GM21529 (cell line): ENCODE measurements at regions not wholly inside any gene's neighbourhood (a gene's known extent, or its start where the extent isn't known, plus 50 kb on each side); places are given as distances from the start of the nearest gene placed in this dataset.
"Not testable (repeated sequence)": the region's sequence is repeated elsewhere in the genome, so short reads cannot be mapped to it uniquely, and the experiment has no call there.

Experiments
- ATAC-seq: cut with Tn5 transposase; IDR thresholded peaks from one replicate; pipeline ENCODE4 v1.9.1; 2021; ENCODE audit not compliant: unreplicated experiment

DNA sequence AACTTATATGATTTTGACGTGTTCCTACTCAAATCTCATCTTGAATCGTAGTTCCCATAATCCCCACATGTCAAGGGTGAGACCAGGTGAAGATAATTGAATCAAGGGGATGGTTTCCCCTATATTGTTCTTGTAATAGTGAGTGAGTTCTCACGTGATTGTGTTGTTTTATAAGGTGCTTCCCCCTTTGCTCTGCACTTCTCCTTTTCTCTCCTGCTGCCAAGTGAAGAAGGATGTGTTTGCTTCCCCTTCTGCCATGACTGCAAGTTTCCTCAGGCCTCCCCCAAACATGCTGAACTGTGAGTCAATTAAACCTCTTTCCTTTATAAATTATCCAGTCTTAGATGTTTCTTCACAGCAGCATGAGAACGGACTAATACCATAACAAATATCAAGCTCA lies 83.2 kb downstream of the MANEA start:
- no peak for ATAC-seq

DNA sequence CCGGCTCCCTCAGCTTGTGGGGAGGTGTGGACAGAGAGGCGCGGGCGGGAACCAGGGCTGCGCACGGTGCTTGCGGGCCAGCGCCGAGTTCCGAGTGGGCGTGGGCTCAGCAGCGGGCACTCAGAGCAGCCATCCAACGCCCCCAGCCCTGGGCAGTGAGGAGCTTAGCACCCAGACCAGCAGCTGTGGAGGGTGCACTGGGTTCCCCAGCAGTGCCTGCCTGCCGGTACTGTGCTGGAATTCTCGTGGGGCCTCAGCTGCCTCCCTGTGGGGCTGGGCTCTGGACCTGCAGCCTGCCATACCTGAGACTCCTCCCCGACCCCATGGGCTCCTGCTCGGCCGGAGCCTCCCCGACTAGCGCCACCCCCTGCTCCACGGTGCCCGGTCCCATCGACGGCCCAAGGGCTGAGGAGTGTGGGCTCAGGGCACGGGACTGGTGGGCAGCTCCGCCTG lies 92.7 kb downstream of the MANEA start:
- ATAC-seq: no peak

DNA sequence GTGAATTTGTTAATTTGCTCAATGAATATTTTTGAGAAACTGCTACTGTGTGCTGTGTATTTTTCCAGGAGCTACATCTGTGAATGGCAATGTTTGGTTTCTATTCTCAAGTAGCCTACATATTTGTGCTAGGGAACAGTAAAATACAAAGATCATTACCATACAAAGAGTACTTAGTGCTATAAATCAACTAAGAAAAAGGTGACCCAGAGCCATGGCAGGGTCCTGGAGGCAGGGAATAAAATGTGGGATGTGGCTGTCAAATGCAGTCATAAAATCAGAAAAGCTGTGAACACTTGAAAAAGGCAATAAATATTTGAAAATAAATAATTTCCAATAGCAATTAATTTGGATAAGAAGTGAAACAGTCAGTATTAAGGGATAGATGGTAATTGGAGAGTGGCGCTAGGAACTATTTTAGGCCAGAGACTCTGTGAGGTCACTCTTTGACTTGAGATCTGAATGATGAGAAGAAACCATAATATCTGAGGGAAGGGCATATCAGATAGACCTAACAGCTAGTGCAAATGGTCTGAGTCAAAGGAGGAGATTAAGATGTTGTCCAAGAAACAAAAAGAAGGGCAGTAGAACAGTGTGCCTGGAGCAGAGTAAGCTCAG lies 98.8 kb downstream of the MANEA start:
- no peak for ATAC-seq

DNA sequence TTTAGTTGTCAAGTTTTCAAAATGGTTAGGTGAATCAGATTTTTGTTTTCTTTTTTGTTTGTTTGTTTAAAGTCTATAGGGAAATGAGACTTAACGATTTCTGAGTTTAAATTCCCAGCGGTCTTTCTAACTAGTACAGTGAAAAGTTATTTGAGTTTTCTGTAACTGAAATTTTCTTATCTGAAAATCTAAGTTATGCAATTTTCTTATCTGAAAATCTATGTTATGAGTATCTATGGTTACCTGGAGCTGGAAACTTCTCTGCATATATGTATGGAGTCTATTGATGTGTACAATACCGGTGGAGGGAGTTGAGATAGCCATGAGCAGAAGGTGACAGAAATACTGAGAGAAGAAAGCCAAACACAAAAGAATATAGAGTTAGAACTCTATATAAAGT lies 102.6 kb downstream of the MANEA start:
- ATAC-seq: no peak

DNA sequence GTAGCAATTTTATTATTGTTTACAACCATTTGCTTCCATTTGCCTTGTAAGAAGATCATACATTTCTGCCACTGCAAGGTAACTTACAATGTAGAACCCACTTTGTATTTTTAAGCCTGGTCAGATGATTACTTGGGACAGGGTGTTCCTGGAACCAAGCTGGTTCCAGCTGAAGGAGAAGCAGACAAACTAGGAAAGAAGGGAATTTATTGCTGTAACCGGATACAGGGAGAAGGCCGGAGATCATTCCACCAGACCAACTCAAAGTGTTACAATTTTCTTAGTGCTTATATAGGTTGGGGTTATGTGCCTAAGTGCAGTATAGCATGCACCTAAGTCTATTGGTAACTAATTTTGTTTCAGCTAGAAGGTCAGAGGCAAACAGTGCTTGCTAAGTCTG lies 104.4 kb downstream of the MANEA start:
- ATAC-seq: no peak

DNA sequence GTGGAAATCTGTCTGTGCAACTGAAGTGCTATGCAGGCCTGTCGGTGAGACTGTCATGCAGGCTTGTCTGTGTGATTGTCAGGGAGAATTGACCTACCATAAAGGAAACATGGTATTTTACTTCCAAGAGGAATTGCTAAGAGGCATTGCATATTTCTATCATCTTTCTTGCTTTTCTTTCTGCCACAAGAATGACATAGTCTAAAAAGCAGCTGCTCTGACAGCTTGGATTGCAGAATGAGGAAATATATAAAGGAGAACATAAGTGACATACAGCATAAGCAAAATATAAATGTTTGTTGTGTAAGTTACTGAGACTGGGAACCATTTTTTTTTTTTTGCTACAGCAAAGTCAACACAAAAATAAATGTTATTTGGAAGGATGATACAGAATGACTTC lies 105.1 kb downstream of the MANEA start:
- ATAC-seq: no peak

DNA sequence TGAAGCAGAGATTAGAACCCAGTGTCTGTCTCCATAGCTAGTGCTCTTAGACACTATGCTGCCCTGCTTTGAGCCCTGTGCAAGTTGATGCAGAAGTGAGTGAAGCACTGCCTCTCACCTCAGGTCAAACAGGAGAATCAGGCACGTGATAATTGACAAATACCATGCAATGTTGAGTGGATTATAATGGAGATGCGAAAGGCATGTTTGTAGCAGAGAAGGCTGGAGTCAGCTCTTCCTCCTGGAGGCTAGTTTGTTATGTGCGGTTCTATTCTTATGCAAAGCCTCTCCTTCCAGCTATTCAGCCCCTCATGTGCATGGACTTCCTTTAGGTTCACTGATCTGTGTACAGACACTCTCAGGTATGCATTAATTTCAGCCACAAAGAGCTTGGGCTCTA lies 108.5 kb downstream of the MANEA start:
- no peak for ATAC-seq

DNA sequence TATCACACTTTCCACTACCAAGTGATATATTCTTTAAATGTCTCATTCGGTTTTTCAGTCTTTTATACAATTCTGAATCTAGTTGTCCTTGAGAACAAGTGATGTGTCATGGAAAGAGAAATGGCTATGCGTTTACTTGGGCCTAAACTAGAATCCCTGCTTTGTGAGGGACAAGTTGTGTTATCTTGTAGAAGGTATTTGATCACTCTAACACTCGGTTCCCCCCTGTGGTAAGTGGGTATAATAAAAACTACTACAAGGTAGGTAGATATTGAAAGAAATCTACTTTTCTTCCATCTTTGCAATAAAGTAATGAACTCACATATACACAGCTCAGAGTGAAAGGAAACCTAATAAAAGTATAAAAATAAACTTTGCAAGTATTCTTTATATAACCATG lies 108.9 kb downstream of the MANEA start:
- no peak for ATAC-seq

DNA sequence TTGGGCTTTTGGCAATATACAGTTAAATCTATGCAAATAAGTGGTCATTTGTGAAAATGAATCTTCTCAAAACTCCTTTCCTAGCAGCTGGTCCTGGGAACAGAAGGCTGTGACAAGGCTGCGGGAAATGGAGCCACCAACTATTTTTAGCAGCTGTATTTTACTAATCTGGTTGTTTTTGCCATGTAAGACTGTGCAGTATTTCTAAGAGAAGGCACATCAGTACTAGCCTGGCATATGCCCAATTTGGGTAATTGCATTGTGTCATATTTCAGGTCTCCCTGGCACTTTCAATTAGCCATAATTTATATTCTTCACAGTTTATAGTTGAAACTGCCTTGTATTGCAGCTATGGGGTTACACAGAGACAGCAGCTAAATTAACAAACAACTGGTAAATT lies 109.6 kb downstream of the MANEA start:
- ATAC-seq: no peak

DNA sequence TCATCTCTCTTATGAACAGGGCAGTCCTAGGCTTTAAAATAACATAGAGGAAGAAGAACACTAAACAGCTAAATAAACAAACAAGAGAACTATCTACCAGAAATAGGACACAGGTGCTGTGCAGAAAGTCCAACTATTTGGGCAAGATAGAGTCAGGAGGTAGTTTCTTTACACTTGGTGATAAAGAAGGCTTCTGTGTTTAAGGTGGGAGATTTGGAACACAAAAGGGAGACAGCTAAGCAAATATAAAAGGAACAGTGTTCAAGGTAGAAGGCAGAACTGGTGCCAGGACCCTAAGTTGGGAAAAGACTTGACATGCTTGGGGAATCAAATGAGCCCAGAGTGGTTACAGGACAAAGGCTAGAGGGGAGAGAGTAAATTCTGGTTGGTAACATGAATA lies 110.5 kb downstream of the MANEA start:
- ATAC-seq: no peak

DNA sequence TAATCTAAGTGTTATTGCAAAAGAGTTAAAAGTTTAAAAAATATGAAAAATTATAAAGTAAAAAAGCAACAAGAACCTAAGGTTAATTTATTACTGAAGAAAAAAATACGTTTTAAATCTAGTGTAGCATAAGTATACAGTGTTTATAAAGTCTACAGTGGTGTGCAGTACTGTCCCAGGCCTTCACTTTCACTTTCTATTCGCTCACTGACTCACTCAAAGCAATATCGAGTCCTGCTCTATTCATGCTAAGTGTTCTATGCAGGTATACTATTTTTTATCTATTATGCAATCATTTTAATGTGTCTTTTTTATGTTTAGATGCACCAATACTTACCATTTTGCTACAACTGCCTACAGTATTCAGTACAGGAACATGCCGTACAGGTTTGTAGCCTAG lies 113.0 kb downstream of the MANEA start:
- peak; percentile 71 for ATAC-seq

DNA sequence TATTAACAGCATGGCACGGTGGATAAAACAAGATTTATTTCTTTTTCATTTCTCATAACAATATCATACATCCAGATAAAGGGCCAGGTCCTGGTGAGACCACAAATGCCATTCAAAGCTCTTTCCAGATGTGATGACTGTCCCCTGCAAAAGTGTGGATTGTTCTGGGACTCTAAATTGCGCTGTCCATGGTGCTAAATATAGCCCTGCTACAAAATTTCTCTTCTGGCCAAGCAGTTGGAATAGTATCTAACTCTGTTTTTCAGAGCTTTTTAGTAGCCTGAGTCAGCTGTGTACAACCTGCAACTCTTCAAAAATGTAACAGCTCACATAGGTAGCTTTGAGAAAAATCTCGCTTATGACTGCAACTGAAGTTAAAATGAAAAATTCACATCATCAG lies 115.8 kb downstream of the MANEA start:
- ATAC-seq: no peak

DNA sequence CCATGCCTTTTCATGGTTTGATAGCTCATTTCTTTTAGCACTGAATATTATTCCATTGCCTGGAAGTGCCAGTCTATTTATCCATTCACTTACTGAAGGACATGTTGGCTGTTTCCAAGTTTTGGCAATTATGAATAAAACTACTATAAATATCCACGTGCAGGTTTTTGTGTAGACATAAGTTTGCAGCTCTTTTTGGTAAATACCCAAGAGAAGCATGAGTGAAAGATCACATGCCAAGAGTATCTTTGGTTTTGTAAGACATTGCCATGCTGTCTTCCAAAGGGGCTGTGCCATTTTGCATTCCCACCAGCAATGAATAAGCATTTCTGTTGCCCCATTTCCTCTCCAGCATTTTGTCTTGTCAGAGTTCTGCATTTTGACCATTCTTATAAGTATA lies 120.9 kb downstream of the MANEA start:
- ATAC-seq: no peak

DNA sequence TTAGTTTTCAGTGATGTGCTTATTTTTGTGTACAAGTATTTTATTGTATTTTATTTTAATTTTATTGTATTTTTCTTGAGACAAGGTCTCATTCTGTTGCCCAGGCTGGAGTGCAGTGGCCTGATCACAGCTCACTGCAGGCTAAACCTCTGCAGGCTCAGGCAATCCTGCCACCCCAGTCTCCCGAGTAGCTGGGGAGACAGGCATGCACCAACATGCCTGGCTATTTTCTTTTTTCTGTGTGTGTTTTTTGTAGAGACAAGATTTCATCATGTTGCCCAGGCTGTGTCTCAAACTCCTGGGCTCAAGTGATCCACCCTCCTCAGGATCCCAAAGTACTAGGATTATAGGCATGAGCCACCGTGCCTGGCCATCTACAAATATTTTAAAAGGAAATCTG lies 146.3 kb downstream of the MANEA start:
- ATAC-seq: no peak

DNA sequence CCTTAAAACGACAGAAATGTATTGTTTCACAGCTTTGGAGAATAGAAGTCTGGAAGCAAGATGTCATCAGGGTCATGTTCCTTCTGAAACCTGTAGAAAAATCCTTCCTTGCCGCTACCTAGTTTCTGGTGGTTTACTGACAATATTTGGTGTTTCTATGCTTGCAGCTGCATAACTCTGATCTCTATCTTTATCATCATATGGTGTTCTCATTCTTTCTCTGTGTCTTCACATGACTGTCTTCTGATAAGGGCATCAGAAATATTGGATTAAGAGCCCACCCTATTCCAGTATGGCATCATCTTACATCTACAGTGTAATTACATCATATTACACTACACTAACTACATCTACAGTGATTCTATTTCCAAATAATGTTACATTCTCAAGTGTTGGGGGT lies 148.0 kb downstream of the MANEA start:
- ATAC-seq: no peak

DNA sequence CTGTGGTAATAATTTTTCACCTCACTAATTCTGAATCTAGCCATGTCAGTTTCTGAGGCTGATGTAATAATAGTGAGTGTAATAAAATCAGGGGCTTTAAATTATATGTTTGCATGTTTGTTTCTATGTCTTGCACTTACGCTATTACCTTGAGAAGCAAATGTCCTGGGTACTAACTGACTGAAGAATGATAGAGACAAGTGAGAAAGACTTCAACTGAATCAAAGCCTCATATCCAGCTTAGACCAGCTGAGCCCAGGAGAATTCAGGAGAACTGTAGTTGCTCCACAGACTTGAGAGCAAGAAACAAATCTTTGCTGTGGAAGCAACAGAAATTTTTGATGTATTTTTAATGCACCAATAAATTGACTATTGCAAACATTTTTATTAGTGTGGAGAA lies 162.8 kb downstream of the MANEA start:
- ATAC-seq: no peak

DNA sequence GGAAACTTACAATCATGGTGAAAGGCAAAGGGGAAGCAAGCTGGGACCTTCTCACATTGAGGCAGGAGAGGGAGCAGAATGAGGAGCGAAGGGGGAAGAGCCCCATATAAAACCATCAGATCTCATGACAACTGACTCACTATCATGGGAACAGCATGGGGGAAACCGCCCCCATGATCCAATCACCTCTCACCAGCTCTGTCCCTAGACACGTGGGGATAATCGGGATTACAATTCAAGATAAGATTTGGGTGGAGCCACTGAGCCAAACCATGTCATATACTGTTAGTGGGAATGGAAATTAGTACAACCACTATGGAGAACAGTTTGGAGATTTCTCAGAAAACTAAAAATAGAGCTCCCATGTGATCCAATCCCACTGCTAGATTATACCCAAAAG lies 163.7 kb downstream of the MANEA start:
- ATAC-seq: no peak

DNA sequence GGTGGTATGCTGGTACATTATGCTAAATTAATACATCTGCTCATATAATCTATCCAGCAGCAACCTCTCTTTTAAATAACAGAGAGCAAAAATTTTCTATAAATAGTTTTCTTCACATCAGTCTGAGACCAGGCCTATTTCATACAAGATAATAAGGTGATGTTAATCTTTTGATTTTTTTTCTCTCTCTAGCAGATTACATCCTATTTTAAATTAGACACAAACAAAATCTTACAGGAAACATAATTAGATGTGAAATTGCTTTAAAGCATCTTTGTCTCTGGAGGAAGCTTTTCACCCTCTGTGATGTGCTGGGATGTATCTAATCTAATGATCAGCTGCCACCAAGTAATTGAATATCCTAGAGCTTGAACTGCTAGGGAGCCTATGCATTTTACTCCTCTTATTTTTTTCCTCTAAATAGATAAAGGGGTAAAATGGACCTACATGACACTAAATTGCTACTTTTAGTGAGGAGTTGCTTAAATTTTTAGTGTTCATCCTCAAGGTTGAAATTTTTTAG lies 165.5 kb downstream of the MANEA start:
- ATAC-seq: no peak

DNA sequence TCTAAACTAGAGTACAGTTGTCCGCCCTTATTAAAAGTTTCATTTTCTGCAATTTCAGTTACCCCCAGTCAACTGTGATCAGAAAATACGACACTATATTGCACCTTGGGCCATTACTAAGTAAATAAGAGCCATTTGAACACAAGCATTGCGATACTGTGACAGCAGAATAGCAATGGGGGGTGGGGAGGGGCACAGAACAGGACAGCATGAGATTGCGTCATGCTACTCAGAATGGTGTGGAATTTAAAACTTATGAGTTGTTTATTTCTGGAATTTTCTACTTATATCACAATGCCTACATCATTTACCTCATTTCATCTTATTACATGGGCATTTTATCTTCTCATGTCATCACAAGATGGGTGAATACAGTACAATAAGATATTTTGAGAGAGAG lies 166.3 kb downstream of the MANEA start:
- ATAC-seq: no peak

DNA sequence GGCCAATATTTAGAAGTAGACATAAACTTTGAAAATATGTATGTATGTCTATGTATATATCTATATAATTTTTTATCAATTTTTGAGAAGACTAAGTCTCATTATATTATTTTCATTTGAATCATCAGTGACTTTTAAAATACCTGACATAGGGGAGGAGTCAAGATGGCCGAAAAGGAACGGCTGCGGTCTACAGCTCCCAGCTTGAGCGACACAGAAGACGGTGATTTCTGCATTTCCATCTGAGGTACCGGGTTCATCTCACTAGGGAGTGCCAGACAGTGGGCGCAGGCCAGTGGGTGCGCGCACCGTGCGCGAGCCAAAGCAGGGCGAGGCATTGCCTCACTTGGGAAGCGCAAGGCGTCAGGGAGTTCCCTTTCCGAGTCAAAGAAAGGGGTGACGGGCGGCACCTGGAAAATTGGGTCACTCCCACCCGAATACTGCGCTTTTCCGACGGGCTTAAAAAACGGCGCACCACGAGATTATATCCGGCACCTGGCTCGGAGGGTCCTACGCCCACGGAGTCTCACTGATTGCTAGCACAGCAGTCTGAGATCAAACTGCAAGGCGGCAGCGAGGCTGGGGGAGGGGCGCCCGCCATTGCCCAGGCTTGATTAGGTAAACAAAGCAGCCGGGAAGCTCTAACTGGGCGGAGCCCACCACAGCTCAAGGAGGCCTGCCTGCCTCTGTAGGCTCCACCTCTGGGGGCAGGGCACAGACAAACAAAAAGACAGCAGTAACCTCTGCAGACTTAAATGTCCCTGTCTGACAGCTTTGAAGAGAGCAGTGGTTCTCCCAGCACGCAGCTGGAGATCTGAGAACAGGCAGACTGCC lies 181.1 kb downstream of the MANEA start:
- not testable (repeated sequence) for ATAC-seq

DNA sequence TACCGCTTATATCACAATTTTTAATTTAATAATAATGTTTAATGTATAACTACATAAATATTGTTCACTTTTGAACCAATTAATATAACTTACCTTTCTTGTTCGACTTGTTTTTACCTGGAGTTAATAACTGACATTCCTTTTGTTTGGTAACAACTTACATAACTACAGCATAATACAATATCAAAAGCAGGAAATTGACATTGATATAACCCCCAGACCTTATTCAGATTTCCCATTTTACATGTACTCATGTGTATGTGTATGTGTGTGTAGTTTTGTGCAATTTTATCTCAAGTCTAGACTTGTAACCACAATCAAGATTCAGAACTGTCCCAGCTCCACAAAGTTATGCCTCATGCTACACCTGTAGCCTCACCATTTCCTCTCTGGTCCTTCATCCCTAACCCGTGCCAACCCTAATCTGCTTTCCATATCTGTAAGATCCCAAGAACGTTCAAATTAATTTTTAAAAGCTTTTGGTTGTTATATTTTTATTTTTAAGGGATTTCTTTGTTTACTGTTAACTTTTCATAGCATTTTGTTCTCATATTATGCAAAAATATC lies 190.6 kb downstream of the MANEA start:
- ATAC-seq: no peak

DNA sequence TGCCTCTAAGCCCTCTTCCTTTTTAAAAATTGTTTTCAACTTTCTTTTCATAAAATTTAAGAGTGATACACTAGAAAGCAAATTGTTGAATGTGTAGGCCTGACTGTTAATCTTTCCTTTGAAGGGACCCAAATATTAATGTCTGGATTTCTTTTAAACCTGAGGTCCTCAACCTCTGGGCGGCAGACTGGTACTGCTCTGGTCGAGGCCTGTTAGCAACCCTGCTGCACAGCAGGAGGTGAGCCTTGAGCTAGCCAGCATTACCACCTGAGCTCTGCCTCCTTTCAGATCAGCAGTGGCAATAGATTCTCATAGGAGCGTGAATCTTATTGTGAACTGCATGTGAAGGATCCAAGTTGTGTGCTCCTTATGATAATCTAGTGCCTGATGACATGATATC lies 191.2 kb downstream of the MANEA start:
- ATAC-seq: no peak
